Fibroblast of pulmonary artery (primary cell): ENCODE measurements at regions not wholly inside any gene's neighbourhood (a gene's known extent, or its start where the extent isn't known, plus 50 kb on each side); places are given as distances from the start of the nearest gene placed in this dataset.

ENCODE experiments used
- DNase-seq: peaks from one replicate; pipeline ENCODE4 v3.0.0-alpha.2; 2010; ENCODE audit warnings: low read depth
- H3K4me3 ChIP-seq: replicated peaks from 2 replicates; pipeline ENCODE4 v1.5.1; 2011; ENCODE audit warnings: low read depth, mild to moderate bottlenecking, control low read depth, low read length, moderate library complexity
- CTCF ChIP-seq: IDR thresholded peaks from 2 replicates; pipeline ENCODE4 v1.5.1; 2011; ENCODE audit warnings: mild to moderate bottlenecking, control low read depth, low read length, inconsistent platforms; ENCODE audit errors: missing control alignments

GRCh38 chr13:38620876-38621275, 66.0 kb upstream of the FREM2 start:
- no peak overlapping the region for H3K4me3 ChIP-seq
- no peak for TF ChIP-seq CTCF
- DNase-seq, result no peak

GRCh38 chr13:38624822-38625221, 62.1 kb upstream of the FREM2 start:
- H3K4me3 ChIP-seq, result no peak overlapping the region
- no peak for DNase-seq
- TF ChIP-seq CTCF, result no peak

- H3K4me3 ChIP-seq, result no peak overlapping the region
- no peak for TF ChIP-seq CTCF
These were observed 58.3 kb upstream of the FREM2 start for GRCh38 chr13:38628554-38628953.

GRCh38 chr13:38630780-38631179, 56.1 kb upstream of the FREM2 start:
- peak; percentile 51 for DNase-seq
- no peak for TF ChIP-seq CTCF
- H3K4me3 ChIP-seq, result no peak overlapping the region

More at GRCh38 chr13:38628554-38628953, 58.3 kb upstream of the FREM2 start:
- DNase-seq, result no peak

GRCh38 chr13:38635030-38635429, 51.8 kb upstream of the FREM2 start:
- DNase-seq, result no peak
- no peak overlapping the region for H3K4me3 ChIP-seq
- no peak for TF ChIP-seq CTCF

- TF ChIP-seq CTCF, result no peak
- no peak for DNase-seq
- no peak overlapping the region for H3K4me3 ChIP-seq
These were observed 50.8 kb upstream of the FREM2 start for GRCh38 chr13:38636073-38636472.

GRCh38 chr13:38636761-38637160, 50.1 kb upstream of the FREM2 start:
- DNase-seq, result no peak
- H3K4me3 ChIP-seq, result no peak overlapping the region
- TF ChIP-seq CTCF, result no peak
